ENCODE measurements at regions not wholly inside any gene's neighbourhood (a gene's known extent, or its start where the extent isn't known, plus 50 kb on each side); places are given as distances from the start of the nearest gene placed in this dataset.

DNA sequence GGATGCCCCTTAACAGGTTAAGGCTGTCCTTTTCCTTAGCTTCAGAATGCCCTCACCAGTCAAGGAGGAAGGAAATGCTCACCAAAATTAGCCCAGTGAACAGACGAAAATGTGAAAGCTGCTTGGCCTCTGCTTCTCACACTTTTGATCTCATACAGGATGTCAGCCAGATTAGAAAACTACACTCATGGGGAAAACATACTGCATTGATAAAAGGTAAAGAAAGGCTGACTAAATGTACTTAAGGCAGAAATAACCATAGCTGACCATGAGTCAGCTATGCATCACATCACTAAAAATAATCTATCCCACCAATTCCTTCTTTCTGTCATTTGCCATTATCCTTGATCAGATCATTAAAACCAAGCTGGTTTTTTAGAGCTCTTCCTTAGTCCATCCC, 198.4 kb upstream of the TENT5A start:
- CTCF ChIA-PET (ENCODE audit: partially characterized antibody) = interaction anchor here (1.4 kb wide), 1 partner anchor 56 kb away, joined by 3 read pairs; no protein-coding TSS in a partner anchor
- Histone ChIP-seq H2BK12ac (ENCODE audit: low read depth, low read length) (no peak overlapping the region), H4K91ac (replicated peaks; ENCODE audit: insufficient read length, low read length) (no peak overlapping the region), H3K9ac (replicated peaks in 1 of 4; ENCODE audit: extremely low read depth in 1 of 4, low read depth in 3 of 4, low read length in 3 of 4) (no peak overlapping the region), H2BK15ac (ENCODE audit: low read length) (no peak overlapping the region), H3K4me1 (replicated peaks in 1 of 4; ENCODE audit: control insufficient read depth in 3 of 4, insufficient read depth in 4 of 4, low read length in 3 of 4) (no peaks in the 10 kb centered on the region), H3K4me2 (ENCODE audit: insufficient read depth in 1 of 2, low read depth in 2 of 2, low read length in 2 of 2) (no peak overlapping the region), H2BK120ac (replicated peaks; ENCODE audit: low read depth, low read length) (no peak overlapping the region), H3K79me2 (ENCODE audit: control insufficient read depth in 1 of 2, insufficient read depth in 2 of 2, low read length in 2 of 2) (no peaks in the 10 kb centered on the region), H3K4me3 (ENCODE audit: extremely low read depth in 1 of 4, insufficient read depth in 2 of 4, low read depth in 3 of 4, low read length in 4 of 4) (no peak overlapping the region), H3K27ac (ENCODE audit: low read depth, low read length) (no peak overlapping the region), H2BK5ac (ENCODE audit: low read depth, low read length) (no peak overlapping the region), H3K18ac (ENCODE audit: extremely low read depth, low read length) (no peak overlapping the region), H3K79me1 (ENCODE audit: low read depth, low read length) (no peaks in the 10 kb centered on the region), H3K14ac (ENCODE audit: insufficient read length) (no peak overlapping the region), H3K36me3 (ENCODE audit: control insufficient read depth in 2 of 4, insufficient read depth in 4 of 4, low read length in 3 of 4) (no peaks in the 10 kb centered on the region; a peak in 1 of 8 replicates), H3K56ac (replicated peaks; ENCODE audit: insufficient read length, low read depth, low read length) (no peak overlapping the region), H4K5ac (ENCODE audit: insufficient read length, low read depth, low read length) (no peak overlapping the region), H4K8ac (ENCODE audit: extremely low read depth, insufficient read depth, low read length) (no peak overlapping the region), H3K4ac (replicated peaks; ENCODE audit: insufficient read length, low read depth, low read length) (no peak overlapping the region), H3K23ac (ENCODE audit: insufficient read length) (no peak overlapping the region), H2AFZ (ENCODE audit: low read length) (no peak overlapping the region), H3K9me3 (ENCODE audit: insufficient read depth in 2 of 2, low read depth in 1 of 2, low read length in 1 of 2) (no peaks in the 10 kb centered on the region), H2BK20ac (ENCODE audit: low read length) (no peak overlapping the region), H2AK5ac (ENCODE audit: low read depth, low read length) (no peak overlapping the region), H3K23me2 (ENCODE audit: low read depth, low read length) (no peaks in the 10 kb centered on the region), H3K27me3 (replicated peaks in 1 of 4; ENCODE audit: control insufficient read depth in 3 of 4, extremely low read depth in 1 of 4, insufficient read depth in 3 of 4, low read length in 3 of 4) (no peaks in the 10 kb centered on the region), H4K20me1 (replicated peaks in 1 of 2; ENCODE audit: control insufficient read depth in 1 of 2, insufficient read depth in 2 of 2, low read length in 2 of 2) (no peaks in the 10 kb centered on the region)
- 79% methylated on average over 1 of the region's 1 CpG; no CpG with 5 or more reads in 1 of the 2 experiments for WGBS, 2 experiments (ENCODE audit: extremely low coverage in 1 of 2, insufficient coverage in 1 of 2, insufficient read length in 1 of 2, insufficient replicate concordance in 2 of 2, low coverage in 1 of 2, low lambda C conversion rate in 2 of 2, missing lambda C conversion rate in 1 of 2)
- POLR2A ChIA-PET (ENCODE audit: partially characterized antibody) = no interaction called here
- TF ChIP-seq EZH2 (IDR thresholded peaks at IDR 0.05; ENCODE audit: low read depth, low read length, severe bottlenecking) (no peak), JUN (IDR thresholded peaks at IDR 0.05; ENCODE audit: low read depth, low read length) (no peak), KDM5A (IDR thresholded peaks at IDR 0.05; ENCODE audit: low read length) (no peak), RBBP5 (IDR thresholded peaks at IDR 0.05; ENCODE audit: borderline replicate concordance, low read depth, low read length) (no peak)
- DNase-seq (ENCODE audit: low read depth in 1 of 2, low spot score in 2 of 2) (no peak), FAIRE-seq (no peak)

Measured in H1 (cell line).